Sciatic nerve (tissue), 2 donors: ENCODE measurements at regions not wholly inside any gene's neighbourhood (a gene's known extent, or its start where the extent isn't known, plus 50 kb on each side); places are given as distances from the start of the nearest gene placed in this dataset.
"Not testable (repeated sequence)": the region's sequence is repeated elsewhere in the genome, so short reads cannot be mapped to it uniquely, and the experiment has no call there.

Experiments used
- ATAC-seq: fragments of 200-7000 bp; cut with Tn5 transposase; one replicate; pipeline ENCODE4 v1.9.1; 2020; ENCODE audit warnings: mild to moderate bottlenecking, moderate library complexity
- DNase-seq: peaks from one replicate; pipeline ENCODE4 v3.0.0-alpha.2; 2020; ENCODE audit warnings: low spot score
- intact Hi-C: fragments of 100-400 bp; cut with DNase I; formaldehyde crosslinking; loops from one replicate; pipeline ENCODE4 v1.14.2; 2022
- donor health status: DM: no; HTN: no; CAD: no.
- donor health status: DM: no; HTN: no; CAD: no.

DNA sequence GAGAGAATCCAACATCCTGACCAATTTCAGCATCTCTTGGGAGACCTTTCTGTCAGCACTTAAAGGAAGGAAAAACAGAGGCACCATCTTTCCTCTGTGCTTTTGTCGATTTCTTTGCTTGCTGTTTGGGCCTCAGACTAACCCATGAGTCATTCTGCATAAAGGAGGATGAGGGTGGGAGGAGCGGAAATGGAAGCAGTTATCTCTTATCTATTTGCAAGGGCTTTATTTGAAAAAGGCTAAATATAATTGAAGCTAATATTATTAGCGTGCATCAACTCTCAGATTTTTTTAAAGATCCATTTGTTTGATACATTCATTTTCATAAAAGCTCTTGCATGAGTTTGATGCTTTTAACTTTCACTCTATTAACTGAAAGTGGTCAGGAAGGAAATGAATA, 72.9 kb downstream of the ZNF622 start:
- ATAC-seq = no peak
- DNase-seq = no peak
- intact Hi-C loops = no loop called here

DNA sequence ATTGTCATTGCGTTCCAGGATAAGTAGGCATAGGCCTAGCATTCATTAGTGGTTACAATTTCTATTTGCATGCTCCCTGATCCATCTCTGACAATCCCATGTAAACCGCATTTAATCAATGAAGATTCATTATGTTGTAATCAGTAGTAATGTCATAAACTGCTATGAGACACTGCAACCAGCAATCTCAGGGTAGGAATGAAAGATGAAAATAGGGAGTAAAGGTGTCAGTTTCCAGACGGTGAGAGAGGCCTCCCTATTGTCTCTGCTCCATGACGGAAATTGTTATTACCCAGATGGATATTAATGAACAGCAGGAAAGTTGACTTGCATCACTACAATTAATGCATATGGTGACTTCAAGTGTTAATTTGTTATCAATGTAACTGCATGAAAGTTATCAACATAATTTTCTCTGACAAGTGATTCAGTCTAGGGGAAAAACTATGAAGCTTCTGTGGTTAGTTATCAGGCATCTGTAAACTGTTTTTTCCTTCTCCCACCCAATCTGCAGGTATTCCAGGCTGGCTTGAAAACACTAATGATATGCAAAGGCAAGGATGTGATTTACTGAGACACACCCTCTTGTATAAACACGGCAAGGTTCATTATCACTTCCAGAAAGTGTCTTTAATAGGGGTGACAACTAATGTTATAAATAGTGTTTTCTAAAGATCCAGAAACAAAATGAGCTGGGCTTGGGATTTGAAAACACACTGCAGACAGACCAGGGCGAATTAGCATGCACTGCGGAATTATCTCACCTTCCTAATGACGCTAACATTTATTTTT, 73.5 kb downstream of the ZNF622 start:
- intact Hi-C loops = no loop called here
- ATAC-seq (no peak), DNase-seq (no peak)

GRCh38 chr5:16390825-16391224, 74.8 kb downstream of the ZNF622 start:
- DNase-seq = no peak
- intact Hi-C loops = no loop called here
- no peak for ATAC-seq

DNA sequence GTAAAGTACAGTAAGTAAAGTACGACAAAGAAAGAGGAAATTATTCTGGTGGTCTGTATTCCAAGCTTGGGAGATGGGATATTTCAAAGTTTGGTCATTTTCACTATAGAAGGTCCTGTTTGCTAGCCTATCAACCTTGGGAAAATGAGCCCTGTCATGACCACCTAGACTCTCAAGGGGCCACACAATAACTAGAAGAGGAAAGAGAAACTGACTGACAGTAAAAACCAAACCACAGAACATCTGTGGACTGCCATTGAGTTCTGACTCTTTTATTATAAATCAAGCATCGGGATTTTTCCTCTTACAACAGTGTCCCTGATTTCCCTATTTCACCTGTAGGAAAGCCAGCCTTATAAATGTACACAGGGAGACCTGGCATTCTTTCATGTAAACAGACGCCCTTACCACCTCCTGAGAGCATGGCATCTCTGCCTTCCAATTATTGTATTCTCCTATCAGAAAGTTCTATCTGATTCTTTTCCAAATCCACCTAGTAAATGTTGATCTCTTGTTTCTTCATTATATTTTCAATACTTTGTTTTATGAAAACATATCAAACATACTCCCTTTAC, 80.0 kb downstream of the ZNF622 start:
- no peak for DNase-seq
- intact Hi-C loops = no loop called here
- no peak for ATAC-seq

GRCh38 chr5:16384804-16385203, 80.8 kb downstream of the ZNF622 start:
- intact Hi-C loops = no loop called here
- DNase-seq = no peak
- ATAC-seq = no peak

DNA sequence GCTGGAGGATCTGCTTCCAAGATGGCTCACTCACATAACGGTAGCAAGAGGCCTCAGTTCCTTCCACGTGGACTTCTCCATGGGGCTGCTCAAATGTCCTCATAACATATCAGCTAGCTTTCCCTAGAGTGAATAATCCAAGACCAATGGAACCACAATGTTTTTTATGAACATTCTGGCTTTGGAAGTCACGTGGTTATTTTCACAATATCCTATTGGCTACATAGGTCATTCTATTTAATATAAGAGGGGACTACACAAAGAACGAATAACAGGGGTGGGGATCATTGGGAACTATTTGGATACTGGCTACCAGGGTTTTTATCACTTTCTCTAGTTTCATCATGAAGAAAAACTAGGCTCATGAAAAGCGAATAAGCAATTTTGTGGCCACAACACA, 81.4 kb downstream of the ZNF622 start:
- intact Hi-C loops = no loop called here
- DNase-seq (no peak), ATAC-seq (no peak)

DNA sequence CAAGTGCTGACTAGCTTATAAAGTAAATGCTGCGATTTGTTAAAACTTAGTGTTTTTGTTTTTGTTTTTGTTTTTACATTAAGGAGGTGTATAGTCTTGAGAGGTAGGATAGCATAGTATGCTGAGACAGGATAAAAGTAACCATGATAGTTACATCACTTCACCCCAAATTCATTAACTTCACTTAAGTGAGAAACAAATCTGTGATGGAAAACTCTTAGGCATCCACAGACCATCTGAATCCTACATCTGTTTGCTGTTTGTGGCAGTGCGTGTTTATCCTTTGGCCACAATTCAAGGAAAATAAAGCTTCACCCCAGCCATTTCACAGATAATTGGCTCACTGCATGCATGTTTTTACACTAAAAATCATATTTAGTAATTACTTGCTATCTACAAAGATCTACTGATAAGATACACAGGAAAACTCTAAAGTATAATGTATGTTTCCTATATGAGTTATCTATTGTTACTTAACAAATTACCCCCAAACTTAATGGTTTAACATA, 82.0 kb downstream of the ZNF622 start:
- intact Hi-C loops = no loop called here
- DNase-seq = no peak
- no peak for ATAC-seq

DNA sequence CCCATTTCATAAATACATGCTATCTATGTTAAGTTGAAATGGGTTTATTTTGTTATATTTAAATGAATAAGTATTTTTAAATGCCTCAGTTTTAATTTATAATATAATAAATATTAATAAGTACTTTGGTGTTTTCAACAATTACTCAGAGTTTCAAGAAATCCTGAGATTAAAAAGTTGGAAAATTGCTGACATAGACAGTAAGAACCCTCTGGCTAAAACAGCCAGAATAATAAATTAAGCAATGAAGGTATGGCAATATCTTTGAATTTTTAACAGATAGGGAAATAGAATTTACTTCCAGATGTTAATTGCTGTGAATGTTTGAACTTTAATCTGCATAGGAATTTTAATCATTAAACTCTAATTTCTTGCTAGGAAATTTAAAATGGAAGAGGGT, 83.6 kb downstream of the ZNF622 start:
- intact Hi-C loops = no loop called here
- ATAC-seq (no peak), DNase-seq (no peak)

DNA sequence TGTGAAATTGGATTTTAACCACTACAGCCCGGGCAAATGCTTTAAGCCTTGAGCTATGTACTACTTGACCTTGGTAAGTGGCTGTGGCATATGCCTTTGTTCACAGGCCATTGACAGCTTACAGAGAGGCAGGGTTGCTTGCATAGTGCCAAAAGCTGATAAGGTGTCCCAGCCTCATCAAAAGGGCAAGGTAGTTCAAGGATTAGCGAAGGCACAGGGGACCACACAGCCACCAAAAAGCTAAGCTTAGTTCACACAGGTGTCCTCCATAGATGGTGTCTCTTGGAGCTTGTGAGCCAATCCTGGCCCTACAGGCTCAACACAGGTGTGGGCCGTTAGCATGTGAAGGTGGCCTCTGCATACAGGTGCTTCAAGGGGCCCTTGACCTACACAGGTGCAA, 86.8 kb downstream of the ZNF622 start:
- intact Hi-C loops = no loop called here
- no peak for ATAC-seq
- no peak for DNase-seq

DNA sequence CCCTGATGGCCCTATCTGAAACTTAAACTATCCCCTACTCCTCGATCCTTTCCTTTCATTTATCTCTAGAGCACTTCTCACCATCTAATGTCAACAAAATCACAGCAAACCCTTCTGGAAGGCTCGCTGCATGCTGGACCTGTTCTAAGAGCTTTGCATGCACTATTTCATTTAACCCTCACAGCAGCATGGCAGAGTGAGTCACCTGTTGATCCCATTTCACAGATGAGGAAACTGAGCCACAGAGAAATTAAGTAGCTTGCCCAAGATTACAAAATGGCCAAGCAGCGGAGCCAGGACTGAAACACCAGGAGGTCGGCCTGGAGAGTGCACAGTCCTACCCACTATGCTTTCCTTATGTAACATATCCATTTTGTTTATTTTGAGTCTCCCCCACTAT, 93.1 kb downstream of the ZNF622 start:
- no peak for DNase-seq
- intact Hi-C loops = no loop called here
- no peak for ATAC-seq

DNA sequence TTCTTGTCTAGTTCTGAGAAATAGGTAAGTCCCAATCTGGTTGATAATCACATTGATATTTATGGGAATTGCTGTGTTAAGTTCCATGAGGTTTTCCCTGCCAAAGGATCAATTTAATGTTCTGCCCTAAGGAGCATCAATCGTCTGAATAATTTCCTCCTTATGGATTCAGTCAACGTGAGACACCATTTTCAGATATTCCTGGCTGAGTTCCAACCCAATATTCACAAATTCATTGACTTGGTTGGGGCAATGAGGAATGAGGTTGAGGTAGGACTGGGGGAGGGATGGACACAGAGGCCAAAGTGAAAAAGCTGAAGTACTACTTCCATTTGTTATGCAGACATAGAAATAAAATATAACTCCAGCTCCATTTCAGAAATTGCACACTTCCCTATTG, 99.1 kb downstream of the ZNF622 start:
- intact Hi-C loops = no loop called here
- DNase-seq (no peak), ATAC-seq (no peak)

DNA sequence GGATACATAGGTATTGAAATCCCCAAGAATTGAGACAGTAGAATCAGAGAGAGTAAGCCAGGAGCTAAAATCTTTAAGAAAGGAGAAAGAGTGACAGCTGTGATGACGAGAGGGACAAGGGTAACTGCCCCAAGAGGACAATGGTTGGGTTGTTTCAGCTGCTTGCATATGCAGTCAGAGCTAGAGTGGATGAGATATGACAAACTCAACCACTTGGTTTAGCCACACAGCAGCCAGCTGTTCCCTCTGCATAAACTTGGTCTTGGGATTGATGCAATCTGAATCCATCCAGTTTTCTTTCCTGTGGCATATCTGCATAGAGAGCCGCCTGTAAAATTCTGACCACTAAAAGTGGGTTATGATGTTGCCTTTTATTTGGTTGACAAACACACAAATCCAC, 100.7 kb downstream of the ZNF622 start:
- DNase-seq (no peak), ATAC-seq (no peak)
- intact Hi-C loops = no loop called here

- not testable (repeated sequence) for ATAC-seq, DNase-seq
- intact Hi-C loops = loop anchor here (5.0 kb wide), 1 partner anchor 834 kb away; no protein-coding TSS in a partner anchor
These were observed 112.2 kb downstream of the ZNF622 start for GRCh38 chr5:16353439-16353838.

DNA sequence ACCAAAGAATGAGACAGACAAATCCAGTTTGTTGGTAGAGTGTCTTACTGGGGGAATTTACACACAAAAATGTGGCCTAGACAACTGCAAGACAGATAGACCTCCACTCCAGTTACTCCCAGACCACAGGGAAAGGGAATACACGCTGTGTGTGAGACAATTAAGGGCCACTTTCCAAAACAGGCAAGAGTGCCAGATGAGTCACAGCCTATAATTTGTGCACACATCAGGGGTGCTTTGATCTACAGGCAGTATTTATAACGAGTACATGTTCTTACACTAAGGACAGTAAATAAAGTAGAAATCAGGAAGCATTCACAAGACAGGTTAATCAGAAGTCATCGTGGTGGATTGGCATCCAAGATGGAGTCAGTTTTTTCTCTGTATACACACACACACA, 114.8 kb downstream of the ZNF622 start:
- intact Hi-C loops = loop anchor here (5.0 kb wide), 1 partner anchor 836 kb away; no protein-coding TSS in a partner anchor
- DNase-seq = no peak
- ATAC-seq = no peak

DNA sequence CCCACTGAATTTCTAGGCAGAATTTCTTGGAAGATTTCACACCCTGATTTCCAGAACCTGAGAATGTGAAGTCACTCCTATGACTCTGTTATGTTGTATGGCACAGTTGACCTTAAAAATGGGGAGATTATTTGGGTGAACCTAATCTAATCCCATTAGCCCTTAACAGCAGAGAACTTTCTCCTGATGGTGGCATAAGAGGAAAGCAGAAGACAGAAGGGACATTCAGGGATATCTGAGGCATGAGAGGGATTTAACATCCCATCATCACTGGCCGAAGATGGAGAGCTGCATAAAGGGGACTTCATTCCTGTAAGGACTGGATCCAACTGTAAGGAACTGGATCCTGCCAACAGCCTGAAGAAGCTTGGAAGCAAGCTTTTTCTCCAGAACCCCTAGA, 119.2 kb downstream of the ZNF622 start:
- DNase-seq (no peak), ATAC-seq (no peak)
- intact Hi-C loops = no loop called here

DNA sequence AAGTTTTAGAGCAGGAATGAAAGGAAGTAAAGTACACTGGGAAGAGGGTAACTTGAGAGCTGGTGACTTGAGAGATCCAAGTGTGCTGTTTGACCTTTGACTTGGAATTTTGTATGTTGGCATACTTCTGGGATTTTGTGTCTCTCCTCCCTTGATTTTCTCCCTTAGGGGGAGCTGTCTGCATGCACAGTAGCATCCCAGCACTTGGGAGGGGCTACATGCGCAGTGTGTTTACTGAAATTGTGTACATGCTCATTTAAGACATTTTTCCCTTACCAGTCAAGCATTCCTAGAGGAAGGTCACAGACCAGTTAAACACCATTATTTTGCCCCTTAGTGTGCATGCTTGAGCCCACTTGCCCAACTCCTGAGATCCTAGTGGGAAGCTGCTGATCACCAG, 120.1 kb downstream of the ZNF622 start:
- ATAC-seq (no peak), DNase-seq (no peak)
- intact Hi-C loops = no loop called here

DNA sequence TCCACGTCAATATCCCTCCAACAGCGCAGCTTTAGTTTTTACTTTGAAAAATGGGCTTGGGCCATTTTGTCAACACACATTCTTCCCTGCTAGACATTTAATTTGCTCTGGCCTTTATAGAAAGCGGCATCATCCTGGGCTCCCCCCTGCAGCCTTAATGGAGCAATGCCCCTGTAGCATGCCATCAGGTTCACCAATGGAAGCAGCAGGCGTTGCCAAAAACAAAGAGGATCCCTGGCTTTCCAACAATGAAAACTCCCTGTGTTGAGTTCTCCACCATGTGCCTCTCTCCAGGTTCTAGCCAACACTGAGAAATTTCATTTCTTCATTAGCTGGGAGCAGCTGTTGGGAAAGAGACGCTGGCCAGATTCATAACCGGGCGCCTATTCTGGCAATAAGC, 139.5 kb downstream of the ZNF622 start:
- intact Hi-C loops = no loop called here
- DNase-seq = no peak
- ATAC-seq = no peak

- DNase-seq (no peak), ATAC-seq (no peak)
- intact Hi-C loops = loop anchor here (5.0 kb wide), 1 partner anchor 1999 kb away; no protein-coding TSS in a partner anchor
These were observed 141.7 kb upstream of the MARCHF11 start for GRCh38 chr5:16321284-16321683.

DNA sequence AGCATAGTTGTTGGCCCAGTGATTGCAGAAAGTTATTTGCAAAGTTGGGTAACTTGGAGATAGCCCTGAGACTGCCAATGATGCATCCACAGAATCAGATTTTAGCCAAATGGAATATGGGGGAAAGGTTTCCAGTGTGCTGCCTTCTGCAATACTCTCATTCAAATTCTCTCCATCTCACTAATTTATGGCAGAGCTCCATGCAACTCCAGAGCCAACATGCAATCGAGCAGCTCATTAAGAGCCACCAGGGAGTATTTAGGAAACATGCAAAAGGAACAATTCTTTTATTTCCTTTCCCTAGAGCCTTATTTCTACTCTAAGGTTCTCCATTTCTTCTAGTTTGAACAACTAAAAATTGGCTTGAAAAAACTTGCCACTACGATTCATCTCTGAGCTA, 135.9 kb upstream of the MARCHF11 start:
- ATAC-seq = no peak
- intact Hi-C loops = no loop called here
- DNase-seq = no peak

DNA sequence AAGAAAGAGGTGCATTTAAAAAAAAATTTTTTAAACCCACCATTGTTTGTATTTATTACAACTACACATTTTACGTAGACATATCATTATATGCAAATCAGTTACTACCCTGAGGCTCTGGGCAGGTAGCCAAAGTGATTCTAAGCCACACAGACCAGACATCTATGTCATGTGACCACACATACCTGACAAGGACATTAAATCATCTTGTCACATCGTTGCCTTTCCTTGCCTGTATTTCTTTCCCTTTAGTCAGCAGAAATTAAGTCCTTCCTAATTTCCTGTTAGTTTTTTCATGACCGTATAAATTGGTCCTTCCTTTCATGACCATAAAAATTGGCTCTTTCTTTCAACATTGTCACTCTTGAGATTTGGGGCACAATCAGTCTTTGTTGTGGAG, 134.2 kb upstream of the MARCHF11 start:
- intact Hi-C loops = no loop called here
- DNase-seq (no peak), ATAC-seq (no peak)

DNA sequence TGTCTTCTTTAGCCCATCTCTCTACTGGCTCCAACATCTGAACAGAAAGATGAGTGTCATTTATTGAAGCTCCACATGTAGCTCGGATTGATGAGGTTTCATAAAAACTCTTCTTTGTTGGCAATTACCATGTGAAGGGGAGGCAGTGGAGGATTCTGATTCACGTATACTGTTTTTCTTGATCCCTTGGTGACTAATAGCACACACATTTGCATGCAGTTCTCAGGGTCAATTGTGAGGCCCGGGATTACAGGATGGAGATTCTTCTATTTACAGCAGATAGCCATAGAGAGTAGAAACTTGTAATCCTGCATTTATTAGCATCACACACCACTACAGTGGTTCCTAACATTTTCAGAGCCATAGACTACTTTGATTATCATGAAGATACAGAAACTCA, 133.2 kb upstream of the MARCHF11 start:
- intact Hi-C loops = no loop called here
- no peak for ATAC-seq

More for the DNA sequence above, 133.2 kb upstream of the MARCHF11 start:
- no peak for DNase-seq
